ENCODE measurements at regions not wholly inside any gene's neighbourhood (a gene's known extent, or its start where the extent isn't known, plus 50 kb on each side); places are given as distances from the start of the nearest gene placed in this dataset.

- Histone ChIP-seq H3K9me2 (replicated peaks; ENCODE audit: insufficient read depth, low read length) (no peaks in the 10 kb centered on the region), H3K9me3 (replicated peaks; ENCODE audit: insufficient read depth, low read length) (no peaks in the 10 kb centered on the region; the same call in 1 of the 2 replicates), H3K79me2 (ENCODE audit: low read length) (no peaks in the 10 kb centered on the region), H3K4me3 (ENCODE audit: low read length) (no peak overlapping the region), H3K36me3 (replicated peaks; ENCODE audit: insufficient read depth, low read length) (no peaks in the 10 kb centered on the region), H3K27ac (ENCODE audit: low read length) (no peak overlapping the region), H3F3A (ENCODE audit: insufficient read depth, low read length) (no peaks in the 10 kb centered on the region), H4K20me1 (ENCODE audit: insufficient read depth, low read length) (no peaks in the 10 kb centered on the region), H3K27me3 (replicated peaks; ENCODE audit: insufficient read depth, low read length) (no peaks in the 10 kb centered on the region), H3K4me1 (ENCODE audit: low read length) (no peaks in the 10 kb centered on the region), H2AFZ (ENCODE audit: low read length) (no peak overlapping the region), H3K4me2 (ENCODE audit: low read depth, low read length) (no peak overlapping the region), H3K9ac (ENCODE audit: low read length) (no peak overlapping the region)
- DNase-seq, result no peak
- TF ChIP-seq, protein P1, sequence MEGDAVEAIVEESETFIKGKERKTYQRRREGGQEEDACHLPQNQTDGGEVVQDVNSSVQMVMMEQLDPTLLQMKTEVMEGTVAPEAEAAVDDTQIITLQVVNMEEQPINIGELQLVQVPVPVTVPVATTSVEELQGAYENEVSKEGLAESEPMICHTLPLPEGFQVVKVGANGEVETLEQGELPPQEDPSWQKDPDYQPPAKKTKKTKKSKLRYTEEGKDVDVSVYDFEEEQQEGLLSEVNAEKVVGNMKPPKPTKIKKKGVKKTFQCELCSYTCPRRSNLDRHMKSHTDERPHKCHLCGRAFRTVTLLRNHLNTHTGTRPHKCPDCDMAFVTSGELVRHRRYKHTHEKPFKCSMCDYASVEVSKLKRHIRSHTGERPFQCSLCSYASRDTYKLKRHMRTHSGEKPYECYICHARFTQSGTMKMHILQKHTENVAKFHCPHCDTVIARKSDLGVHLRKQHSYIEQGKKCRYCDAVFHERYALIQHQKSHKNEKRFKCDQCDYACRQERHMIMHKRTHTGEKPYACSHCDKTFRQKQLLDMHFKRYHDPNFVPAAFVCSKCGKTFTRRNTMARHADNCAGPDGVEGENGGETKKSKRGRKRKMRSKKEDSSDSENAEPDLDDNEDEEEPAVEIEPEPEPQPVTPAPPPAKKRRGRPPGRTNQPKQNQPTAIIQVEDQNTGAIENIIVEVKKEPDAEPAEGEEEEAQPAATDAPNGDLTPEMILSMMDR (IDR thresholded peaks at IDR 0.05; ENCODE audit: low read length), result no peak
- no peak for TF ChIP-seq EZH2phosphoT487 (IDR thresholded peaks at IDR 0.05; ENCODE audit: low read length)
- TF ChIP-seq EZH2 (optimal IDR thresholded peaks at IDR 0.05; ENCODE audit: low read depth, low read length), result no peak
Measured at GRCh38 chr20:52500157-52500556, 308.6 kb upstream of the ZFP64 start.

DNA sequence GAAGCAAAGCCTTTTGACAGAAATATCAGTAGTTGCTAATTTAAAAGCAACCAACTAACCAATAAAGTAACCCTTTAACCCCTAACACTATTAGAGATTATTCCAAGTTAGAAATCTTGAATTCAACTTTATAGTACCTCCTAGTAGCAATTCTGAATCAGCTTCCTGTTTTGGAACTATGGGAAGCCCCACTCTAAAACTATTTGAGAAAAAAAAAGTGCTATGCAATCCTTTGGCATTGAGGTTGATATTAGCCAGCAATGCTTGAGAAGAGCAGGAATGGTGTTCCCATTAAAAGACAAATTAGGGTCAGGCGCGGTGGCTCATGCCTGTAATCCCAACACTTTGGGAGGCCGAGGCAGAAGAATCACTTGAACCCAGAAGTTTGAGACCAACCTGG is 306.2 kb upstream of the ZFP64 start:
- Histone ChIP-seq H3K79me2 (ENCODE audit: low read length) (no peaks in the 10 kb centered on the region), H3K27me3 (replicated peaks; ENCODE audit: insufficient read depth, low read length) (no peaks in the 10 kb centered on the region), H3K4me2 (ENCODE audit: low read depth, low read length) (no peak overlapping the region), H3K9me2 (replicated peaks; ENCODE audit: insufficient read depth, low read length) (no peaks in the 10 kb centered on the region), H3K27ac (ENCODE audit: low read length) (no peak overlapping the region), H3F3A (ENCODE audit: insufficient read depth, low read length) (no peaks in the 10 kb centered on the region), H3K36me3 (replicated peaks; ENCODE audit: insufficient read depth, low read length) (no peaks in the 10 kb centered on the region), H3K4me1 (ENCODE audit: low read length) (no peaks in the 10 kb centered on the region), H2AFZ (ENCODE audit: low read length) (no peak overlapping the region), H3K9me3 (replicated peaks; ENCODE audit: insufficient read depth, low read length) (no peaks in the 10 kb centered on the region; the same call in 1 of the 2 replicates), H4K20me1 (ENCODE audit: insufficient read depth, low read length) (no peaks in the 10 kb centered on the region), H3K4me3 (ENCODE audit: low read length) (no peak overlapping the region), H3K9ac (ENCODE audit: low read length) (no peak overlapping the region)
- TF ChIP-seq EZH2phosphoT487 (IDR thresholded peaks at IDR 0.05; ENCODE audit: low read length) (no peak), EZH2 (optimal IDR thresholded peaks at IDR 0.05; ENCODE audit: low read depth, low read length) (no peak)
- TF ChIP-seq, protein P1 (IDR thresholded peaks at IDR 0.05; ENCODE audit: low read length), result no peak
- no peak for DNase-seq

DNA sequence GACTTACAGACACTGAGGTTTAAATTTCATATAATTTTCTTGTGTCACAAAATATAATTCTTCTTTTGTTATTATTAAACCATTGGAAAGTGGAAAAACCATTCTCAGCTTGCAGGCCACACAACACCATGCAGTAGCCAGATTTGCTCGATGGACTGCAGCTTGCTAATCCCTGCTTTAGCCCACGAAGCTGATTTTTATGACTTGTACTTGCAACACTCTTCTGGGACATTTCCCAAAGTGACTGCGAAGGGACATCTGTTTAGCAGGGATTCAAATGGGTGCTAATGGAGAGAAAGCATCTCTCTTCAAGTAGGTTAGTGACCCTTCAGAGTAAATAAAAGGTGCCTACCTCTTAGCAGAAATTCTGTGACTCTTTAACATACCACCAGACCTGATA is 304.6 kb upstream of the ZFP64 start:
- DNase-seq, result no peak
- Histone ChIP-seq H3K9ac (ENCODE audit: low read length) (no peak overlapping the region), H3K36me3 (replicated peaks; ENCODE audit: insufficient read depth, low read length) (no peaks in the 10 kb centered on the region), H3K9me3 (replicated peaks; ENCODE audit: insufficient read depth, low read length) (no peaks in the 10 kb centered on the region; the same call in 1 of the 2 replicates), H3K79me2 (ENCODE audit: low read length) (no peaks in the 10 kb centered on the region), H3K27ac (ENCODE audit: low read length) (no peak overlapping the region), H3K4me3 (ENCODE audit: low read length) (no peak overlapping the region), H3K9me2 (replicated peaks; ENCODE audit: insufficient read depth, low read length) (no peaks in the 10 kb centered on the region), H2AFZ (ENCODE audit: low read length) (no peak overlapping the region), H3K4me1 (ENCODE audit: low read length) (no peaks in the 10 kb centered on the region), H3K27me3 (replicated peaks; ENCODE audit: insufficient read depth, low read length) (no peaks in the 10 kb centered on the region), H4K20me1 (ENCODE audit: insufficient read depth, low read length) (no peaks in the 10 kb centered on the region), H3K4me2 (ENCODE audit: low read depth, low read length) (no peak overlapping the region), H3F3A (ENCODE audit: insufficient read depth, low read length) (no peaks in the 10 kb centered on the region)
- TF ChIP-seq EZH2phosphoT487 (IDR thresholded peaks at IDR 0.05; ENCODE audit: low read length) (no peak), EZH2 (optimal IDR thresholded peaks at IDR 0.05; ENCODE audit: low read depth, low read length) (no peak)
- TF ChIP-seq, protein P1 (IDR thresholded peaks at IDR 0.05; ENCODE audit: low read length), result no peak

Measured in MM.1S (cell line).